Neural cell (in vitro differentiated cells): ENCODE measurements at regions not wholly inside any gene's neighbourhood (a gene's known extent, or its start where the extent isn't known, plus 50 kb on each side); places are given as distances from the start of the nearest gene placed in this dataset.

Experiments used
- H2AFZ ChIP-seq: fragments of 200-600, 300-800 bp; sonication (generic), shearing (Covaris generic); 2 replicates; pipeline ENCODE4 v1.6.0; 2014; ENCODE audit warnings: low read depth, mild to moderate bottlenecking, antibody characterized with exemption, low read length, moderate library complexity
- H3F3A ChIP-seq: fragments of 200-600 bp; shearing (Covaris generic); 2 replicates; pipeline ENCODE4 v1.6.1; 2016; ENCODE audit warnings: mild to moderate bottlenecking, moderate library complexity, mixed read lengths, antibody characterized with exemption, low read length; ENCODE audit not compliant: insufficient read depth, poor library complexity, severe bottlenecking
- H3K27ac ChIP-seq: fragments of 200-600, 300-800 bp; sonication (generic), shearing (Covaris generic); 2 replicates; pipeline ENCODE4 v1.5.1; 2014; ENCODE audit warnings: mild to moderate bottlenecking, low read length, moderate library complexity
- H3K27me3 ChIP-seq: fragments of 300-800, 200-600 bp; sonication (generic), shearing (Covaris generic); 2 replicates; pipeline ENCODE4 v1.6.0; 2014; ENCODE audit warnings: mild to moderate bottlenecking, low read depth, low read length, moderate library complexity; ENCODE audit not compliant: insufficient read depth
- H3K36me3 ChIP-seq: fragments of 300-800, 200-600 bp; sonication (generic), shearing (Covaris generic); 2 replicates; pipeline ENCODE4 v1.5.1; 2014; ENCODE audit warnings: mild to moderate bottlenecking, antibody characterized with exemption, low read length, moderate library complexity; ENCODE audit not compliant: insufficient read depth
- H3K4me2 ChIP-seq: fragments of 300-800, 200-600 bp; sonication (generic), shearing (Covaris generic); 2 replicates; pipeline ENCODE4 v1.6.0; 2014; ENCODE audit warnings: mild to moderate bottlenecking, low read length
- H3K4me3 ChIP-seq: fragments of 300-800, 200-600 bp; sonication (generic), shearing (Covaris generic); 2 replicates; pipeline ENCODE4 v1.5.1; 2014; ENCODE audit warnings: mild to moderate bottlenecking, low read length, moderate library complexity
- H3K79me2 ChIP-seq: fragments of 200-600 bp; shearing (Covaris generic); replicated peaks from 2 replicates; pipeline ENCODE4 v1.6.0; 2014; ENCODE audit warnings: mild to moderate bottlenecking, low read length, moderate library complexity; ENCODE audit not compliant: insufficient read depth
- H3K9ac ChIP-seq: fragments of 300-800, 200-600 bp; sonication (generic), shearing (Covaris generic); 2 replicates; pipeline ENCODE4 v1.6.1; 2016; ENCODE audit warnings: mild to moderate bottlenecking, low read length, mixed read lengths
- H3K9me2 ChIP-seq: fragments of 200-600 bp; shearing (Covaris generic); 2 replicates; pipeline ENCODE4 v1.6.1; 2016; ENCODE audit warnings: mild to moderate bottlenecking, low read length, mixed read lengths; ENCODE audit not compliant: insufficient read depth
- H3K9me3 ChIP-seq: fragments of 200-600, 300-800 bp; sonication (generic), shearing (Covaris generic); 2 replicates; pipeline ENCODE4 v1.6.1; 2016; ENCODE audit warnings: mild to moderate bottlenecking, mixed run types, low read length, moderate library complexity, mixed read lengths
- H4K20me1 ChIP-seq: fragments of 200-600 bp; shearing (Covaris generic); 2 replicates; pipeline ENCODE4 v1.6.1; 2016; ENCODE audit warnings: mild to moderate bottlenecking, mixed run types; ENCODE audit not compliant: insufficient read depth
- CTCF ChIP-seq: fragments of 450-650 bp; IDR thresholded peaks from 2 replicates; pipeline ENCODE4 v1.5.1; 2014; ENCODE audit warnings: antibody characterized with exemption, mild to moderate bottlenecking, moderate library complexity; ENCODE audit not compliant: poor library complexity, severe bottlenecking
- EP300 ChIP-seq: fragments of 450-650 bp; conservative IDR thresholded peaks from 2 replicates; pipeline ENCODE4 v1.6.1; 2014; ENCODE audit warnings: antibody characterized with exemption, mild to moderate bottlenecking, moderate library complexity; ENCODE audit not compliant: poor library complexity, severe bottlenecking
- EZH2 ChIP-seq: fragments of 200-600, 300-800 bp; shearing (Covaris generic), sonication (generic); IDR thresholded peaks from 2 replicates; pipeline ENCODE4 v1.6.1; 2014; ENCODE audit warnings: antibody characterized with exemption, low read length, borderline replicate concordance, mild to moderate bottlenecking; ENCODE audit not compliant: insufficient read depth, poor library complexity, severe bottlenecking
- MXI1 ChIP-seq: fragments of 450-650 bp; conservative IDR thresholded peaks from 2 replicates; pipeline ENCODE4 v1.6.1; 2014; ENCODE audit warnings: antibody characterized with exemption, mild to moderate bottlenecking; ENCODE audit not compliant: poor library complexity, severe bottlenecking
- POLR2AphosphoS5 ChIP-seq: IDR thresholded peaks from 2 replicates; pipeline ENCODE4 v1.6.1; 2012
- RAD21 ChIP-seq: fragments of 450-650 bp; conservative IDR thresholded peaks from 2 replicates; pipeline ENCODE4 v1.6.1; 2014; ENCODE audit warnings: antibody characterized with exemption, mild to moderate bottlenecking, moderate library complexity
- SMC3 ChIP-seq: fragments of 450-650 bp; conservative IDR thresholded peaks from 2 replicates; pipeline ENCODE4 v1.6.1; 2014; ENCODE audit warnings: antibody characterized with exemption, mild to moderate bottlenecking, moderate library complexity; ENCODE audit not compliant: poor library complexity
- TAF1 ChIP-seq: IDR thresholded peaks from 2 replicates; pipeline ENCODE4 v1.6.1; 2012; ENCODE audit warnings: low read depth
- TF ChIP-seq, protein P1 (sequence below): IDR thresholded peaks from 2 replicates; pipeline ENCODE4 v1.6.1; 2012; ENCODE audit warnings: borderline replicate concordance

GRCh38 chr5:25764733-25765132 lies 1120.0 kb upstream of the CDH10 start:
- Histone ChIP-seq H3K9ac (no peak overlapping the region), H3K9me3 (no peaks in the 10 kb centered on the region), H3K36me3 (no peaks in the 10 kb centered on the region), H3K4me3 (no peak overlapping the region), H3K79me2 (no peaks in the 10 kb centered on the region), H2AFZ (no peak overlapping the region), H3F3A (no peaks in the 10 kb centered on the region), H3K4me2 (no peak overlapping the region), H3K9me2 (no peaks in the 10 kb centered on the region), H4K20me1 (no peaks in the 10 kb centered on the region), H3K27ac (no peak overlapping the region), H3K27me3 (no peaks in the 10 kb centered on the region)
- TF ChIP-seq CTCF (no peak), RAD21 (no peak), TAF1 (no peak), POLR2AphosphoS5 (no peak), EZH2 (no peak), MXI1 (no peak), SMC3 (no peak), EP300 (no peak)
- TF ChIP-seq, protein P1, sequence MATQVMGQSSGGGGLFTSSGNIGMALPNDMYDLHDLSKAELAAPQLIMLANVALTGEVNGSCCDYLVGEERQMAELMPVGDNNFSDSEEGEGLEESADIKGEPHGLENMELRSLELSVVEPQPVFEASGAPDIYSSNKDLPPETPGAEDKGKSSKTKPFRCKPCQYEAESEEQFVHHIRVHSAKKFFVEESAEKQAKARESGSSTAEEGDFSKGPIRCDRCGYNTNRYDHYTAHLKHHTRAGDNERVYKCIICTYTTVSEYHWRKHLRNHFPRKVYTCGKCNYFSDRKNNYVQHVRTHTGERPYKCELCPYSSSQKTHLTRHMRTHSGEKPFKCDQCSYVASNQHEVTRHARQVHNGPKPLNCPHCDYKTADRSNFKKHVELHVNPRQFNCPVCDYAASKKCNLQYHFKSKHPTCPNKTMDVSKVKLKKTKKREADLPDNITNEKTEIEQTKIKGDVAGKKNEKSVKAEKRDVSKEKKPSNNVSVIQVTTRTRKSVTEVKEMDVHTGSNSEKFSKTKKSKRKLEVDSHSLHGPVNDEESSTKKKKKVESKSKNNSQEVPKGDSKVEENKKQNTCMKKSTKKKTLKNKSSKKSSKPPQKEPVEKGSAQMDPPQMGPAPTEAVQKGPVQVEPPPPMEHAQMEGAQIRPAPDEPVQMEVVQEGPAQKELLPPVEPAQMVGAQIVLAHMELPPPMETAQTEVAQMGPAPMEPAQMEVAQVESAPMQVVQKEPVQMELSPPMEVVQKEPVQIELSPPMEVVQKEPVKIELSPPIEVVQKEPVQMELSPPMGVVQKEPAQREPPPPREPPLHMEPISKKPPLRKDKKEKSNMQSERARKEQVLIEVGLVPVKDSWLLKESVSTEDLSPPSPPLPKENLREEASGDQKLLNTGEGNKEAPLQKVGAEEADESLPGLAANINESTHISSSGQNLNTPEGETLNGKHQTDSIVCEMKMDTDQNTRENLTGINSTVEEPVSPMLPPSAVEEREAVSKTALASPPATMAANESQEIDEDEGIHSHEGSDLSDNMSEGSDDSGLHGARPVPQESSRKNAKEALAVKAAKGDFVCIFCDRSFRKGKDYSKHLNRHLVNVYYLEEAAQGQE, result no peak

DNA sequence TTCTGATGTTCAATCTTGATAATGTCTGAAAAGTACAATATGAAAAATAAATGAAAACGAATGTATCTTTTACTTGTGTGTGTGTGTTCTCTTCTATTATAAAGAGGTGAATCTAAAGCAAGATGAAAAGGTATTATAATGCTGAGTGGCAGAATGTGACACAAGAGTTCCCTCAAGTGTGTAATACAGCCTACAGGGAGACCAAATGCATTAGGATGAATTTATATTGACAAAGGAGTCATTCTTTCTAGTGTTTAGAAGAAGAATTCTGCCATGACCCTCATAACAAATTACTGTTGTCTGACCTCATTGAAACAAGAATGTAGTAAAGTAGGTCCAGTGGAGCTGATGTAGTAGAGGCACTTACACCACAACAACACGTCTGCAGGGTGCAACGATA lies 1119.0 kb upstream of the CDH10 start:
- no peaks in the 10 kb centered on the region for H3K9me2 ChIP-seq

More for the DNA sequence above, 1119.0 kb upstream of the CDH10 start:
- no peaks in the 10 kb centered on the region for H3K27me3 ChIP-seq
- no peaks in the 10 kb centered on the region for H3K79me2 ChIP-seq
- H3K9ac ChIP-seq, result no peak overlapping the region
- H3K36me3 ChIP-seq, result no peaks in the 10 kb centered on the region
- no peak overlapping the region for H3K4me3 ChIP-seq
- no peaks in the 10 kb centered on the region for H3K9me3 ChIP-seq
- no peak overlapping the region for H2AFZ ChIP-seq
- peak; percentile 60 for TF ChIP-seq POLR2AphosphoS5
- TF ChIP-seq CTCF, result no peak
- no peak for TF ChIP-seq SMC3
- TF ChIP-seq RAD21, result no peak
- peak; percentile 49 for TF ChIP-seq EP300
- TF ChIP-seq, protein P1, result no peak
- no peak overlapping the region for H3K27ac ChIP-seq
- no peak overlapping the region for H3K4me2 ChIP-seq
- no peaks in the 10 kb centered on the region for H3F3A ChIP-seq
- H4K20me1 ChIP-seq, result no peaks in the 10 kb centered on the region
